ENCODE measurements at regions not wholly inside any gene's neighbourhood (a gene's known extent, or its start where the extent isn't known, plus 50 kb on each side); places are given as distances from the start of the nearest gene placed in this dataset.

GRCh38 chr9:89888233-89888632 is 283.4 kb downstream of the GADD45G start:
- no peaks in the 10 kb centered on the region for H3K9me2 ChIP-seq (ENCODE audit: insufficient read depth, low read length)
- BruUV-seq (replicated peaks), result no TSS peak
- DNase-seq (ENCODE audit: low spot score), result no peak
- ChIA-PET POLR2A (no interaction called here), CTCF (ENCODE audit: unreplicated experiment) (no interaction called here)
- no peak overlapping the region for H3K4me3 ChIP-seq (ENCODE audit: low read depth, low read length, poor library complexity, severe bottlenecking)
- intact Hi-C loops (cut with micrococcal nuclease; ENCODE audit: unreplicated experiment), result no loop called here
- no peaks in the 10 kb centered on the region for H3K79me2 ChIP-seq (ENCODE audit: insufficient read depth, low read depth, low read length)
- no peak overlapping the region for H3K4me2 ChIP-seq (ENCODE audit: low read length)
- TF ChIP-seq, protein P1, sequence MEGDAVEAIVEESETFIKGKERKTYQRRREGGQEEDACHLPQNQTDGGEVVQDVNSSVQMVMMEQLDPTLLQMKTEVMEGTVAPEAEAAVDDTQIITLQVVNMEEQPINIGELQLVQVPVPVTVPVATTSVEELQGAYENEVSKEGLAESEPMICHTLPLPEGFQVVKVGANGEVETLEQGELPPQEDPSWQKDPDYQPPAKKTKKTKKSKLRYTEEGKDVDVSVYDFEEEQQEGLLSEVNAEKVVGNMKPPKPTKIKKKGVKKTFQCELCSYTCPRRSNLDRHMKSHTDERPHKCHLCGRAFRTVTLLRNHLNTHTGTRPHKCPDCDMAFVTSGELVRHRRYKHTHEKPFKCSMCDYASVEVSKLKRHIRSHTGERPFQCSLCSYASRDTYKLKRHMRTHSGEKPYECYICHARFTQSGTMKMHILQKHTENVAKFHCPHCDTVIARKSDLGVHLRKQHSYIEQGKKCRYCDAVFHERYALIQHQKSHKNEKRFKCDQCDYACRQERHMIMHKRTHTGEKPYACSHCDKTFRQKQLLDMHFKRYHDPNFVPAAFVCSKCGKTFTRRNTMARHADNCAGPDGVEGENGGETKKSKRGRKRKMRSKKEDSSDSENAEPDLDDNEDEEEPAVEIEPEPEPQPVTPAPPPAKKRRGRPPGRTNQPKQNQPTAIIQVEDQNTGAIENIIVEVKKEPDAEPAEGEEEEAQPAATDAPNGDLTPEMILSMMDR (conservative IDR thresholded peaks at IDR 0.05; ENCODE audit: low read length), result no peak
- TF ChIP-seq EZH2phosphoT487 (IDR thresholded peaks at IDR 0.05; ENCODE audit: borderline replicate concordance, low read depth, low read length), result no peak
- H3K27ac ChIP-seq (ENCODE audit: low read depth, low read length, poor library complexity, severe bottlenecking), result no peak overlapping the region
- H2AFZ ChIP-seq (ENCODE audit: low read length), result no peak overlapping the region
- H3K9me3 ChIP-seq (ENCODE audit: low read length), result no peaks in the 10 kb centered on the region
- H3K4me1 ChIP-seq (ENCODE audit: insufficient read depth, low read length, poor library complexity, severe bottlenecking), result no peaks in the 10 kb centered on the region
- H4K20me1 ChIP-seq (ENCODE audit: insufficient read depth, low read length), result no peaks in the 10 kb centered on the region
- no peaks in the 10 kb centered on the region for H3K36me3 ChIP-seq (ENCODE audit: insufficient read depth, low read length)

- CTCF ChIA-PET (ENCODE audit: unreplicated experiment), result no interaction called here
- no peak for DNase-seq (ENCODE audit: low spot score)
- BruUV-seq (replicated peaks), result no TSS peak
Measured at GRCh38 chr9:89888677-89889076, 283.9 kb downstream of the GADD45G start.

GRCh38 chr9:89889865-89890264 is 285.1 kb downstream of the GADD45G start:
- H2AFZ ChIP-seq (ENCODE audit: low read length), result no peak overlapping the region
- no peaks in the 10 kb centered on the region for H3K4me1 ChIP-seq (ENCODE audit: insufficient read depth, low read length, poor library complexity, severe bottlenecking)
- no peaks in the 10 kb centered on the region for H3K79me2 ChIP-seq (ENCODE audit: insufficient read depth, low read depth, low read length)
- ChIA-PET POLR2A (no interaction called here), CTCF (ENCODE audit: unreplicated experiment) (no interaction called here)
- no peaks in the 10 kb centered on the region for H3K36me3 ChIP-seq (ENCODE audit: insufficient read depth, low read length)
- no peaks in the 10 kb centered on the region for H3K9me2 ChIP-seq (ENCODE audit: insufficient read depth, low read length)
- H3K4me2 ChIP-seq (ENCODE audit: low read length), result no peak overlapping the region
- intact Hi-C loops (cut with micrococcal nuclease; ENCODE audit: unreplicated experiment), result no loop called here
- H3K9me3 ChIP-seq (ENCODE audit: low read length), result no peaks in the 10 kb centered on the region
- no peak for DNase-seq (ENCODE audit: low spot score)
- TF ChIP-seq, protein P1 (conservative IDR thresholded peaks at IDR 0.05; ENCODE audit: low read length), result no peak
- no peak for TF ChIP-seq EZH2phosphoT487 (IDR thresholded peaks at IDR 0.05; ENCODE audit: borderline replicate concordance, low read depth, low read length)
- H4K20me1 ChIP-seq (ENCODE audit: insufficient read depth, low read length), result no peaks in the 10 kb centered on the region
- H3K4me3 ChIP-seq (ENCODE audit: low read depth, low read length, poor library complexity, severe bottlenecking), result no peak overlapping the region
- BruUV-seq (replicated peaks), result no TSS peak
- H3K27ac ChIP-seq (ENCODE audit: low read depth, low read length, poor library complexity, severe bottlenecking), result no peak overlapping the region

More at GRCh38 chr9:89888677-89889076, 283.9 kb downstream of the GADD45G start:
- H3K4me3 ChIP-seq (ENCODE audit: low read depth, low read length, poor library complexity, severe bottlenecking), result no peak overlapping the region
- H3K79me2 ChIP-seq (ENCODE audit: insufficient read depth, low read depth, low read length), result no peaks in the 10 kb centered on the region
- H3K9me2 ChIP-seq (ENCODE audit: insufficient read depth, low read length), result no peaks in the 10 kb centered on the region
- H4K20me1 ChIP-seq (ENCODE audit: insufficient read depth, low read length), result no peaks in the 10 kb centered on the region
- no peak overlapping the region for H3K27ac ChIP-seq (ENCODE audit: low read depth, low read length, poor library complexity, severe bottlenecking)
- H2AFZ ChIP-seq (ENCODE audit: low read length), result no peak overlapping the region
- TF ChIP-seq, protein P1 (conservative IDR thresholded peaks at IDR 0.05; ENCODE audit: low read length), result no peak
- TF ChIP-seq EZH2phosphoT487 (IDR thresholded peaks at IDR 0.05; ENCODE audit: borderline replicate concordance, low read depth, low read length), result no peak
- POLR2A ChIA-PET, result no interaction called here
- no peaks in the 10 kb centered on the region for H3K36me3 ChIP-seq (ENCODE audit: insufficient read depth, low read length)
- no peaks in the 10 kb centered on the region for H3K9me3 ChIP-seq (ENCODE audit: low read length)
- H3K4me1 ChIP-seq (ENCODE audit: insufficient read depth, low read length, poor library complexity, severe bottlenecking), result no peaks in the 10 kb centered on the region
- intact Hi-C loops (cut with micrococcal nuclease; ENCODE audit: unreplicated experiment), result no loop called here
- H3K4me2 ChIP-seq (ENCODE audit: low read length), result no peak overlapping the region

All from OCI-LY7 (cell line).